ENCODE measurements at regions not wholly inside any gene's neighbourhood (a gene's known extent, or its start where the extent isn't known, plus 50 kb on each side); places are given as distances from the start of the nearest gene placed in this dataset.
A peak's percentile ranks its signal among the peaks of the same experiment; 100 is the strongest.

DNA sequence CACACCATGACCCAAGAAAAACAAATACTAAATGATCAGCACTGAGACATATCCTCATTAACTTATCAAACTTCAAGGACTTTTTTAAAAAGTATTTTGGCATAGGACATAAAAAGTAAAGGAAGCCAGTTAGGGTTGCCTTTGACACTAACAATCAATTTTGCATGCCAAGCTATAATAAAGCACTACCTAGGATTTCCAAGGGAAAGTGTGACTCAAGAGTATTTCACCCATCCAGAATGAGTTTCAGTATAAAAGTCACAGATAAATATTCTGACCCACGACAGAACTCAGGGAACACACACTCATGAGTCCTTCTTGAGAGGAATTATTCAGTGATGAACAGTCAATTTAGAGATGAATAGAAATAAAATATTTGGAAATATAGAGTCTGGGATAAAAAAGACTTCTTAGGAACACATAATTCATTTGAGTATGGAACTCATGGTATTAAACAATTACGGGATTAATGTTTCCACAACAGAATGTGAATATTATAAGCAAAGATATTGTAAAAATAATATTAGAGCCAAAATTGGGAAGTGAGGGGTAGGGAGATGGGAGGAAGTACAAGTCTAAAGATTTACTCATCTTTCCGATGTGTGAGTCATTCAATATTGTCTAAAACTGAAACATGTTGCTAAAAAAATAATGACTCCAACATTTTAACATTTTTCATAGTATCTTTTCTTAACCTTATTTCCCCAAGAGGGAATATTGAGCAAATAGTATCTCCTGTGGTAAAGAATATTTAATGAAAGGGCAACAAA, 143.5 kb upstream of the LNX1 start:
- peak overlapping the region; percentile 78 for H3K4me2 ChIP-seq (ENCODE audit: extremely low read depth, insufficient read depth, low read length)
- no peaks in the 10 kb centered on the region for H3K36me3 ChIP-seq (ENCODE audit: control insufficient read depth, insufficient read depth, low read length)
- H3K4me1 ChIP-seq (ENCODE audit: control insufficient read depth, extremely low read depth, insufficient read depth, low read length) = peaks cover 10% of the 10 kb centered on the region
- no peak overlapping the region for H3K9ac ChIP-seq (ENCODE audit: insufficient read depth, low read length)
- TF ChIP-seq EZH2 (IDR thresholded peaks at IDR 0.05; ENCODE audit: low read length, missing control alignments) = no peak
- TF ChIP-seq CTCF (conservative IDR thresholded peaks at IDR 0.05 in 1 of 2, IDR thresholded peaks at IDR 0.05 in 1 of 2; ENCODE audit: low read depth in 1 of 2, low read length in 2 of 2) = no peak
- peak; percentile 59 to 83 for DNase-seq (ENCODE audit: low read depth in 2 of 2)
- H3K27ac ChIP-seq (ENCODE audit: insufficient read depth, low read length) = peak overlapping the region; percentile 9
- H3K4me3 ChIP-seq (replicated peaks in 1 of 4; ENCODE audit: control extremely low read depth in 1 of 4, insufficient read depth in 1 of 4, low read depth in 3 of 4, low read length in 4 of 4) = peak overlapping the region in 1 of 4 experiments; percentile 12
- H3K79me2 ChIP-seq (ENCODE audit: control insufficient read depth, insufficient read depth, low read length) = no peaks in the 10 kb centered on the region
- no peaks in the 10 kb centered on the region for H4K20me1 ChIP-seq (ENCODE audit: control insufficient read depth, extremely low read depth, insufficient read depth, low read length)
- H3K27me3 ChIP-seq (ENCODE audit: control insufficient read depth, insufficient read depth, low read length) = no peaks in the 10 kb centered on the region
- H3K9me3 ChIP-seq (ENCODE audit: control insufficient read depth, insufficient read depth, low read depth, low read length) = no peaks in the 10 kb centered on the region
- H2AFZ ChIP-seq (ENCODE audit: low read length) = no peak overlapping the region

GRCh38 chr4:53734182-53734581, 142.9 kb upstream of the LNX1 start:
- Histone ChIP-seq H3K9ac (ENCODE audit: insufficient read depth, low read length) (no peak overlapping the region), H3K4me2 (ENCODE audit: extremely low read depth, insufficient read depth, low read length) (peak overlapping the region; percentile 13), H3K27ac (ENCODE audit: insufficient read depth, low read length) (peak overlapping the region; percentile 9), H3K4me1 (ENCODE audit: control insufficient read depth, extremely low read depth, insufficient read depth, low read length) (peaks cover 10% of the 10 kb centered on the region), H3K4me3 (replicated peaks in 1 of 4; ENCODE audit: control extremely low read depth in 1 of 4, insufficient read depth in 1 of 4, low read depth in 3 of 4, low read length in 4 of 4) (no peak overlapping the region), H2AFZ (ENCODE audit: low read length) (no peak overlapping the region), H3K27me3 (ENCODE audit: control insufficient read depth, insufficient read depth, low read length) (no peaks in the 10 kb centered on the region), H4K20me1 (ENCODE audit: control insufficient read depth, extremely low read depth, insufficient read depth, low read length) (no peaks in the 10 kb centered on the region), H3K9me3 (ENCODE audit: control insufficient read depth, insufficient read depth, low read depth, low read length) (no peaks in the 10 kb centered on the region), H3K36me3 (ENCODE audit: control insufficient read depth, insufficient read depth, low read length) (no peaks in the 10 kb centered on the region), H3K79me2 (ENCODE audit: control insufficient read depth, insufficient read depth, low read length) (no peaks in the 10 kb centered on the region)
- no peak for DNase-seq (ENCODE audit: low read depth in 2 of 2)
- TF ChIP-seq CTCF (conservative IDR thresholded peaks at IDR 0.05 in 1 of 2, IDR thresholded peaks at IDR 0.05 in 1 of 2; ENCODE audit: low read depth in 1 of 2, low read length in 2 of 2) = no peak
- TF ChIP-seq EZH2 (IDR thresholded peaks at IDR 0.05; ENCODE audit: low read length, missing control alignments) = no peak

DNA sequence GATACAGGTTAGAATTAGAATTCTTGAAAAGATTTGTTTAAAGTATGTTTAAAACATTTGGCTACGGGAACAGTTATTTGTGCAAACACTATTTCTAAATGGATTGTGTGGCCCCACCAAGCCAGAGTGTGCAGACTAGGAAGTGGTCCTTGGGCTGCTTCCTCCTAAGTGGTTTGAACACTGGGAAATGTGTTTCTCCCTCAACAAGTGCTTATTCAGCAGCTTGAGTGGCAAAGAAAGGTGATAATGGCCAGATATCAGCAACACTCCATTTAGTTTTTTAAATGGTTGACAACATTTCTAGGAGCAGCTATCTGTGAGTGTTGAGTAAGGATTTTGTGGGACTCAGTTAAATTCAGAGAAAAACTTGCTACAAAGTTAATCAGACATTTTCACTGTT, 141.4 kb upstream of the LNX1 start:
- Histone ChIP-seq H3K27me3 (ENCODE audit: control insufficient read depth, insufficient read depth, low read length) (no peaks in the 10 kb centered on the region), H3K4me1 (ENCODE audit: control insufficient read depth, extremely low read depth, insufficient read depth, low read length) (peaks cover 10% of the 10 kb centered on the region), H2AFZ (ENCODE audit: low read length) (no peak overlapping the region), H4K20me1 (ENCODE audit: control insufficient read depth, extremely low read depth, insufficient read depth, low read length) (no peaks in the 10 kb centered on the region), H3K27ac (ENCODE audit: insufficient read depth, low read length) (no peak overlapping the region), H3K9ac (ENCODE audit: insufficient read depth, low read length) (no peak overlapping the region), H3K4me3 (replicated peaks in 1 of 4; ENCODE audit: control extremely low read depth in 1 of 4, insufficient read depth in 1 of 4, low read depth in 3 of 4, low read length in 4 of 4) (no peak overlapping the region), H3K79me2 (ENCODE audit: control insufficient read depth, insufficient read depth, low read length) (no peaks in the 10 kb centered on the region), H3K4me2 (ENCODE audit: extremely low read depth, insufficient read depth, low read length) (no peak overlapping the region), H3K9me3 (ENCODE audit: control insufficient read depth, insufficient read depth, low read depth, low read length) (no peaks in the 10 kb centered on the region), H3K36me3 (ENCODE audit: control insufficient read depth, insufficient read depth, low read length) (no peaks in the 10 kb centered on the region)
- TF ChIP-seq CTCF (conservative IDR thresholded peaks at IDR 0.05 in 1 of 2, IDR thresholded peaks at IDR 0.05 in 1 of 2; ENCODE audit: low read depth in 1 of 2, low read length in 2 of 2) (no peak), EZH2 (IDR thresholded peaks at IDR 0.05; ENCODE audit: low read length, missing control alignments) (no peak)
- no peak for DNase-seq (ENCODE audit: low read depth in 2 of 2)
